GM19324 (cell line): ENCODE measurements at regions not wholly inside any gene's neighbourhood (a gene's known extent, or its start where the extent isn't known, plus 50 kb on each side); places are given as distances from the start of the nearest gene placed in this dataset.
A peak's percentile ranks its signal among the peaks of the same experiment; 100 is the strongest.
"Not testable (repeated sequence)": the region's sequence is repeated elsewhere in the genome, so short reads cannot be mapped to it uniquely, and the experiment has no call there.

Experiments used
- ATAC-seq: cut with Tn5 transposase; IDR thresholded peaks from one replicate; pipeline ENCODE4 v1.9.1; 2021; ENCODE audit warnings: mild to moderate bottlenecking, moderate library complexity; ENCODE audit not compliant: unreplicated experiment, low FRiP score

GRCh38 chr14:35949920-35950513, 123.9 kb downstream of the BRMS1L start:
- no peak for ATAC-seq

GRCh38 chr14:35947983-35948382, 121.8 kb downstream of the BRMS1L start:
- ATAC-seq, result not testable (repeated sequence)

GRCh38 chr14:35944847-35945246, 118.7 kb downstream of the BRMS1L start:
- ATAC-seq, result no peak

GRCh38 chr14:35940291-35940690, 114.2 kb downstream of the BRMS1L start:
- ATAC-seq, result peak; percentile 88

GRCh38 chr14:35938770-35939169, 112.6 kb downstream of the BRMS1L start:
- ATAC-seq, result no peak

GRCh38 chr14:35934499-35934898, 108.4 kb downstream of the BRMS1L start:
- no peak for ATAC-seq

- peak; percentile 44 for ATAC-seq
Observed at GRCh38 chr14:35932659-35933159, 106.6 kb downstream of the BRMS1L start.

- peak; percentile 13 for ATAC-seq
Observed at GRCh38 chr14:35932136-35932535, 106.0 kb downstream of the BRMS1L start.

GRCh38 chr14:35931346-35931745, 105.2 kb downstream of the BRMS1L start:
- no peak for ATAC-seq

- ATAC-seq, result no peak
Observed at GRCh38 chr14:35929186-35929585, 103.0 kb downstream of the BRMS1L start.

GRCh38 chr14:35927727-35928126, 101.6 kb downstream of the BRMS1L start:
- no peak for ATAC-seq

GRCh38 chr14:35925319-35925718, 99.2 kb downstream of the BRMS1L start:
- no peak for ATAC-seq

- not testable (repeated sequence) for ATAC-seq
Observed at GRCh38 chr14:35922590-35922989, 96.5 kb downstream of the BRMS1L start.

- ATAC-seq, result no peak
Observed at GRCh38 chr14:35921745-35922144, 95.6 kb downstream of the BRMS1L start.
